Left renal pelvis (tissue), 4 donors: ENCODE measurements at regions not wholly inside any gene's neighbourhood (a gene's known extent, or its start where the extent isn't known, plus 50 kb on each side); places are given as distances from the start of the nearest gene placed in this dataset.

Source experiments
- DNase-seq, 4 donors: peaks; one replicate each; pipeline ENCODE4 v3.0.0-alpha.2; 2013; ENCODE audit warnings: low read depth in 4 of 4, low spot score in 3 of 4

DNA sequence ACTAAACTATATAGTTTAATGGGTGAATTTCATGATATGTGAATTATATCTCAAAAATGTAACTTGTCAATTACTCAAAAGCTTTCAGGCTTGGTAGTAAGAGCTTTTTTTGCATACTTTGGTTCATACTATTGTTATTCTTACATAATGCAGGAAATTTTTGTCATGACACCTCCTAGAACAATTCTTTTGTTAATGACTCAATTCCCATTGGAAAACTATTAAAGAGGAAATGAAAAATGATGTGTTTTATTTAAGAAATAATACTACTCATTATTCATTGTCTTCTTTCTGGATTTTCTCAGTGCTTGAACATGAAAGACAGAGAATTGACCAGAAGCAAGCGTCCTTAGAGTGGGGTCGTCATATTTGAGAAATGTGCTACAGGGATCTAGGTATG, 196.4 kb upstream of the KCNJ16 start:
- no peak for DNase-seq

DNA sequence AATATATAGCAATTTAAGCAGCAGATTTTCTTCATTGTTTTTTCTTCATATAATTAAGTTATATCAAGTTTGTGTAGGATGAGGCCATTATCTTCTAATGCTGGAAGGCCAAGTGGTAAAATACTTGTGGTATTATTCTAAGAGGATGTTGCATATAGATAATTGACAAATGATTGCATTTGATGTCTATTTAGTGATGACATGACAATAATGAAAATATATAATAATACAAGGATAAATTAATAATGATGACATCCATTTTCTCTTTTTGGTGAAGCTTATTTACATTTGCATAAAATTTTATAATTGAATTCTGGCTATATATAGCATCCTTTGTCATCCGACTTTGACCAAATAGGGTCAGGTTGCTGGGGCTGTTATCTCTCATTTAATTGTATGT, 195.4 kb upstream of the KCNJ16 start:
- DNase-seq = no peak

DNA sequence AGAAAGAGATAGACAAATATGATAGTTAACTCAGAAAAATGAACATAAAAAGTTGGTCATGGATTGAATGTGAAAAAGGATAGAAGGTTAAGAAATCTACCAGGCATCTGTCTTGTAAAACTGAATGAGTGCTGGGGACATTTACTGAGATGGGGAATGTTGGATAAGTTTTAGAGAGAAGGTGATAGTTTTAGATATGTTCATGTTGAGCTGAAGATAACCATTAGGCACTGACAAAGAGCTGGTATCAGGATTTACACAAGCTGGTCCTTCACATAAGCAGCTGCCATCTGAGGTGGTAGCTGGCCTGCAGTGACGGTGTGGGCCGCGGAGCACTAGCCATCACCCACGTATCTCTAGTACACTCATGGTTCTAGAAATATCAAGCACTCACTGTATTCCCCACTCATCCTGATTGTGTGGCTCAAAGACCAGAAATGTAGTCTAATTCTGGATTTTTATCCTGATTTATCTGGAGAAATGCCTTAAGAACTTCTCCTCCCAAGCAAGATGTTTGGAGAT, 194.4 kb upstream of the KCNJ16 start:
- no peak for DNase-seq

DNA sequence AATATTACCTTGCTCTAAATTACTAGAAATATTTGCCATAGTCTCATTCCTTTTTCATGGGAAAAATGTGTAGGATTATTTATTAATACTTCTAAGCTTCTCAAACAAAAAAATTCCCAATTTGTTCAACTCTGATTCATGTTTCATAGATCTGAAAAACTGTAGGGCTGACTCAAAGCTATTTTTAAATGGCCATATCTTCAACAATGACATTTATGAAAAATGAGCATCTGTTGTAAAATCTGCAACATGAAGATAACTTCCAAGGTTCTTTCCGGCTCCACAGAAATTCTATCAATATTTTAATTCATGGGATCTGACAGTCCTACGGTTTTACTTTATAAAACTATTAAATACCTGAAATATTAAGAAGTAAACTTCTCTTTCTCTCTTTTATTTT, 192.7 kb upstream of the KCNJ16 start:
- no peak for DNase-seq

DNA sequence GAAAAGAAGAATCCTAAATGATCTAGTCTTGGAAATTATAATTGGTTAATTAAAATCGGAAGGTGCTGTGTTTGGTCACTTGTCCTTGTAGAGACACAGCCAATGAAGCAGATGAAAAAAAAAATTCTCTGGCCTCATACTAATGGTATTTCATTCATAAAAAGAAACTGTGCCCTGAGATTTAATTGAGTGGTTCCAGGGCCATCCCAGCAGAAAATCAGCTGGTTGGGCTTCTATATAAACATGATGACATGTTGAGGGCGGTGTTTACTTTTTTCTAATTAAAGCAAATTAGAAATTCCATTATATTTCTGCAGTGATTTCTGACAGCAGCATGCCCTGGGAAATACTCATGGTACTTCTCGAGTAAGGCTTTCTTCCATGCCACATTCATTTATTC, 191.9 kb upstream of the KCNJ16 start:
- DNase-seq = no peak

DNA sequence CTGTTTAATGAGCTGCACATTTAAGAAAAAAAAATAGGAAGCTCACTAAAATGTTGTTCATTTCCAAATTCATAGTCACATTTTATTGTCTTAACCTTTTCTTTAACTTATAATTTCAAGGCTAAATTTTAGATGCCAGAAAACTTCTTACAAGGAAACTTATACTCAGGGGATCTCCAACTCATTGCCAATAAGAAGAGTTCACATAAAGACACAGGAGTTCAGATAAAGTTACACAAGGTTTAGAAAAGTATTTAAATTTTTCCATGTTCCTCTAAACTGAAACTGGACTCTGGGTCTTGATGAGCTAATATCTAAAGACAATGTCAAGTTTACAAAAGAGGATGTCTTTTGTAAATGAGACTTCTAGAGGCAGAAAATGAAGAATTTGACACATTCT, 190.7 kb upstream of the KCNJ16 start:
- no peak for DNase-seq

DNA sequence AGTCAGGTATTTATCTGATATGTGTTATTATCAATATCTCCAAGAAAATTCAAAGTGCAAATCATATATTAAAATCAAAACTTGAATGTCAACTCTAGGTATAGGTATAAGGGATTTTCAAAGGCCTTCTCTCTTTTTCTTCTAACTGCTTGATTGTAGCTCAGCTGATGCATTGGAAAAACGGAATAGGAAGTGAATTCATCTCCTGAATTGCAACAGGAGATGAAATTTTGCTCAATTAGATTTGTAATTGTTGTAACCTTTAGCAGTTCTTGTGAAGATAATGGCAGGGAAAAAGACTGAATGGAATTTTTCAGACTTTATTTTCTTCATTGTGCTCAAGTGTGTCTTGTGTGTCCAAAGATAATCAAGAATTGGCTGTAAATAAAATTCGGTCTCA, 190.2 kb upstream of the KCNJ16 start:
- no peak for DNase-seq

GRCh38 chr17:69898601-69899000, 176.4 kb upstream of the KCNJ16 start:
- DNase-seq = no peak

GRCh38 chr17:69900101-69900500, 174.9 kb upstream of the KCNJ16 start:
- DNase-seq = no peak

DNA sequence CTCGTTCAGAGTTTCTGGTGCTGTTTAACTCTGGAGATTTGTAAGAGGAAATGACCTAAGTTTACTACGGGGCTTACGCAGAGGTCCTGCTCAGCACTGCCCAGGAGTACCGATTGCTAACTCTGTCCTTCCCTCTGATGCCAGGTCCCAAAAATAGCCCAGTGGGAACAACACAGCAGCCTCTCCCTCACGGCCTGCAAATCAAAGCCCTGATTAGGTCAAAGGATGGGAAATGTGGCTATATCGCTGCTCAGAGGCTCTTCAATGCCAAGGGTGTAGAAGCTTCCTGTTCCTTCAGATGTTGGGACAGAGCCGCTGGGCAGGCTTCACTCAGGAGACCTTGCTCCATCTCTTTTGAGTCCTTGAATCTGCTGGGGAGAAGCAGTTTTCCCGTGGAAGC, 174.2 kb upstream of the KCNJ16 start:
- DNase-seq = no peak

- DNase-seq = no peak
These were observed 168.7 kb upstream of the KCNJ16 start for GRCh38 chr17:69906306-69906705.

GRCh38 chr17:69907132-69907847, 167.7 kb upstream of the KCNJ16 start:
- DNase-seq = no peak

DNA sequence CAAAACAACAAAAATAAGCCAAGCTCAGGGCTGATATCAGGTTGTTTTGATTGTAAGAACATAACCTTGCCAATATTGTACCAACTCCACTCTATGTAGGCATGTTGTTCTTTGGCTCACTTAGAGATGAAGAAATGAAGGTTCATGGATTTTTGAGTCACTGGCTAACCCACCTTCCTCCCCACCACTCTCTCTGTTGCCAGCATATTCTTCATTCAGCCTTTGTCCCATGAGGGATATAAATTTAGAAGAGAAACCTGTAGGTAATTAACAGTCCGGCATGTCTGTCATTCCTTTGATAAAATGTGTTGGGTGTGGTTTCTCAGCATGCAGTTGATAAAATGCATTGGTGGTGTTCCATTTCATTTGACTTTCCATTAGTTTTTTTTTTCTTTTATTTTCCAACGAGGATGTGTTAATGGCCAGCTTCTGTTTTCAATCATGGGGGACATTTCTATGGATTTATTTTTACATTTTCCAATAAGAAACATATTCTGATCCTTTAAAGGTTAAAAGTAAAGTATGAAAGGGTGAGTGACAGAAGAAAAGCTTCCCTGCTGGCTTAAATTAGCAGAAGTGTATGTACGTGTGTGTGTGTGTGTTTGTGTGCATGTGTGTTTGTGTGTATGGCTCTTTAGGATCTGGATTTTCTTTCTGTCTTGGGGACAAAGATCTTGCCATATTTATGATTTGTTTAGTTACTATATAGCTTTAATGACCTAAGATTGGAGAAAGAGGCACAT, 166.2 kb upstream of the KCNJ16 start:
- no peak for DNase-seq

DNA sequence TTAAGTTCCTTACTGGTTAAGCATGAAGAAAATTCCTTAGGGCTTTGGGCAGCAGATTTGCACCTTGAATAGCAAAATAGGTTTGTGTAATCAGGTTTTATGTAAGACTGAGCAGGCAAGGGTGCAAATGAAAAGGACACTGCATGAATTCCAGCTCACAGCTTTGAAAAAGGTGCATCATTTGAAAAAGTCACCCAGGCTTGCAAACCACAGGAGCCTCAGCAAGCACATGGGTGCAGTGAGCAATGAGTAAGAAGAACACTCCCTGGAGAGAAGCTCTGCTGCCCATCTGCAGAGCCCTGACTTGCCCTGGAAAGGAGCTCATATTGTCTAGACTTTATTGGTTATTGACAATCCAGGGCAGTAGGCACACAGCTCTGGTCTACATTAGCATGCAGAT, 165.6 kb upstream of the KCNJ16 start:
- DNase-seq = no peak

GRCh38 chr17:69912805-69913204, 162.2 kb upstream of the KCNJ16 start:
- DNase-seq = no peak

DNA sequence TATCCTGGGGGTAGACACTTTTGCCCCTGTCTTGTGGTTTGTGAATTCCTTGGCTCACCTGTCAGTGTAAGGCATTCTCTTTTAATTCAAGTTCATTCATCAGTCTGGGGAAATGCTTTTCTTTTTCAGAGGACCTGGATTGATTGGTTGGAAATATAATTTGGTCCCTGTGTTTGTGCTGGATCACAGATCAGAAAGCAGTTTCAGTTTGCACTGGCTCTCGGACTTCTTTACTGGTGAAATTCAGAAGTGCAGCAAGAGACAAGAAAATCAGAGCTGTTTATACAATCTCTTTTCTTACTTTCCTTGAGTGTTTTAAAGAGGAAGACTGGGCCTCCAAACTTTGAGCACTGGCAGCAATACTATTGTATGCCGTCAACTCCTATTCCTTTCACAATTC, 161.8 kb upstream of the KCNJ16 start:
- no peak for DNase-seq

DNA sequence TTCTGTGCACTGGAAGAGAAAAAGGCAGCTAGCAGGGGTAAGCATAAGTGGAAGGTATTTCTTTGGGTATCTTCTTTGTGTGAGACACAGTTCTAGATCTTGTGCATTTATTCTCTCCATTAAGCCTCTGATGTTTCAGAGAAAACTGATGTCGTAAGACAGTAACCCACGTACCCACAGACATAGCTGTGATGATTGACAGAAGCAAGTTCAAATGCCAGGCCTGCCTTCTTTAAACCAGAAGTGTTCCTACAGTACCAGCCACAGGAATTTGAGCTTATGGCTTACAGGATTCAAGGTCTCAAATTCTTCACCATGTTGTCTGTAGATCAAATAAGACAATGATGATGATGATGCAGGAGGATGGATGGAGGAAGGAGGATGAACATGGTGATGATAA, 161.4 kb upstream of the KCNJ16 start:
- DNase-seq = no peak

DNA sequence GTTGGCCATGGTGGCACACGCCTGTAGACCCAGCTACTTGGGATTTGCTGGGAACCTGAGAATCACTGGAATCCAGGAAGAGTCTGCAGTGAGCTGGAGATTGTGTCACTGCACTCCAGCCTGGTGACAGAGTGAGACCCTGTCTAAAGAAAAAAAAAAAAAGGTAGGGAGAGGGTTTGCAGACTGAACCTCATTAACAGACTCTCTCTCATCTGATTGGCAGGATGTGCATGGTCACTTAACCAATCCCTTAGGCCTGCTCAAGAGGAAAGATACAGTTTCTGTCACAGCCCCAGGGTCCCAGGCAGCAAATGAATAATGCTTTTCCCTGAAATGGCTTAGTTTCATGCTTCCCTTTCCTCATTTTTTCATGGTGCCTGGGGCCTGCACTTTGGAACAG, 160.5 kb upstream of the KCNJ16 start:
- DNase-seq = no peak

GRCh38 chr17:69916761-69917160, 158.3 kb upstream of the KCNJ16 start:
- DNase-seq = no peak

GRCh38 chr17:69918164-69918563, 156.9 kb upstream of the KCNJ16 start:
- DNase-seq = no peak

GRCh38 chr17:69919789-69920188, 155.2 kb upstream of the KCNJ16 start:
- DNase-seq = no peak

- DNase-seq = peak in 1 of 4 donors; percentile 2
These were observed 154.0 kb upstream of the KCNJ16 start for GRCh38 chr17:69921046-69921445.
